Neural cell (in vitro differentiated cells): ENCODE measurements at regions not wholly inside any gene's neighbourhood (a gene's known extent, or its start where the extent isn't known, plus 50 kb on each side); places are given as distances from the start of the nearest gene placed in this dataset.

Experiments used
- H2AFZ ChIP-seq: fragments of 200-600, 300-800 bp; sonication (generic), shearing (Covaris generic); 2 replicates; pipeline ENCODE4 v1.6.0; 2014; ENCODE audit warnings: low read depth, mild to moderate bottlenecking, antibody characterized with exemption, low read length, moderate library complexity
- H3F3A ChIP-seq: fragments of 200-600 bp; shearing (Covaris generic); 2 replicates; pipeline ENCODE4 v1.6.1; 2016; ENCODE audit warnings: mild to moderate bottlenecking, moderate library complexity, mixed read lengths, antibody characterized with exemption, low read length; ENCODE audit not compliant: insufficient read depth, poor library complexity, severe bottlenecking
- H3K27ac ChIP-seq: fragments of 200-600, 300-800 bp; sonication (generic), shearing (Covaris generic); 2 replicates; pipeline ENCODE4 v1.5.1; 2014; ENCODE audit warnings: mild to moderate bottlenecking, low read length, moderate library complexity
- H3K27me3 ChIP-seq: fragments of 300-800, 200-600 bp; sonication (generic), shearing (Covaris generic); 2 replicates; pipeline ENCODE4 v1.6.0; 2014; ENCODE audit warnings: mild to moderate bottlenecking, low read depth, low read length, moderate library complexity; ENCODE audit not compliant: insufficient read depth
- H3K36me3 ChIP-seq: fragments of 300-800, 200-600 bp; sonication (generic), shearing (Covaris generic); 2 replicates; pipeline ENCODE4 v1.5.1; 2014; ENCODE audit warnings: mild to moderate bottlenecking, antibody characterized with exemption, low read length, moderate library complexity; ENCODE audit not compliant: insufficient read depth
- H3K4me2 ChIP-seq: fragments of 300-800, 200-600 bp; sonication (generic), shearing (Covaris generic); 2 replicates; pipeline ENCODE4 v1.6.0; 2014; ENCODE audit warnings: mild to moderate bottlenecking, low read length
- H3K4me3 ChIP-seq: fragments of 300-800, 200-600 bp; sonication (generic), shearing (Covaris generic); 2 replicates; pipeline ENCODE4 v1.5.1; 2014; ENCODE audit warnings: mild to moderate bottlenecking, low read length, moderate library complexity
- H3K79me2 ChIP-seq: fragments of 200-600 bp; shearing (Covaris generic); replicated peaks from 2 replicates; pipeline ENCODE4 v1.6.0; 2014; ENCODE audit warnings: mild to moderate bottlenecking, low read length, moderate library complexity; ENCODE audit not compliant: insufficient read depth
- H3K9ac ChIP-seq: fragments of 300-800, 200-600 bp; sonication (generic), shearing (Covaris generic); 2 replicates; pipeline ENCODE4 v1.6.1; 2016; ENCODE audit warnings: mild to moderate bottlenecking, low read length, mixed read lengths
- H3K9me2 ChIP-seq: fragments of 200-600 bp; shearing (Covaris generic); 2 replicates; pipeline ENCODE4 v1.6.1; 2016; ENCODE audit warnings: mild to moderate bottlenecking, low read length, mixed read lengths; ENCODE audit not compliant: insufficient read depth
- H3K9me3 ChIP-seq: fragments of 200-600, 300-800 bp; sonication (generic), shearing (Covaris generic); 2 replicates; pipeline ENCODE4 v1.6.1; 2016; ENCODE audit warnings: mild to moderate bottlenecking, mixed run types, low read length, moderate library complexity, mixed read lengths
- H4K20me1 ChIP-seq: fragments of 200-600 bp; shearing (Covaris generic); 2 replicates; pipeline ENCODE4 v1.6.1; 2016; ENCODE audit warnings: mild to moderate bottlenecking, mixed run types; ENCODE audit not compliant: insufficient read depth
- EP300 ChIP-seq: fragments of 450-650 bp; conservative IDR thresholded peaks from 2 replicates; pipeline ENCODE4 v1.6.1; 2014; ENCODE audit warnings: antibody characterized with exemption, mild to moderate bottlenecking, moderate library complexity; ENCODE audit not compliant: poor library complexity, severe bottlenecking
- EZH2 ChIP-seq: fragments of 200-600, 300-800 bp; shearing (Covaris generic), sonication (generic); IDR thresholded peaks from 2 replicates; pipeline ENCODE4 v1.6.1; 2014; ENCODE audit warnings: antibody characterized with exemption, low read length, borderline replicate concordance, mild to moderate bottlenecking; ENCODE audit not compliant: insufficient read depth, poor library complexity, severe bottlenecking
- MXI1 ChIP-seq: fragments of 450-650 bp; conservative IDR thresholded peaks from 2 replicates; pipeline ENCODE4 v1.6.1; 2014; ENCODE audit warnings: antibody characterized with exemption, mild to moderate bottlenecking; ENCODE audit not compliant: poor library complexity, severe bottlenecking
- POLR2AphosphoS5 ChIP-seq: IDR thresholded peaks from 2 replicates; pipeline ENCODE4 v1.6.1; 2012
- RAD21 ChIP-seq: fragments of 450-650 bp; conservative IDR thresholded peaks from 2 replicates; pipeline ENCODE4 v1.6.1; 2014; ENCODE audit warnings: antibody characterized with exemption, mild to moderate bottlenecking, moderate library complexity
- TAF1 ChIP-seq: IDR thresholded peaks from 2 replicates; pipeline ENCODE4 v1.6.1; 2012; ENCODE audit warnings: low read depth
- TF ChIP-seq, protein P1 (sequence below): IDR thresholded peaks from 2 replicates; pipeline ENCODE4 v1.6.1; 2012; ENCODE audit warnings: borderline replicate concordance

GRCh38 chr4:66687459-66687858 is 857.8 kb downstream of the CENPC start:
- H3K36me3 ChIP-seq = no peaks in the 10 kb centered on the region
- H3F3A ChIP-seq = no peaks in the 10 kb centered on the region
- no peaks in the 10 kb centered on the region for H3K79me2 ChIP-seq
- no peak overlapping the region for H2AFZ ChIP-seq
- no peak overlapping the region for H3K27ac ChIP-seq
- no peak overlapping the region for H3K9ac ChIP-seq
- no peaks in the 10 kb centered on the region for H3K27me3 ChIP-seq
- H3K4me2 ChIP-seq = no peak overlapping the region
- no peak for TF ChIP-seq POLR2AphosphoS5
- TF ChIP-seq EZH2 = no peak
- TF ChIP-seq RAD21 = no peak
- TF ChIP-seq TAF1 = no peak
- TF ChIP-seq, protein P1, sequence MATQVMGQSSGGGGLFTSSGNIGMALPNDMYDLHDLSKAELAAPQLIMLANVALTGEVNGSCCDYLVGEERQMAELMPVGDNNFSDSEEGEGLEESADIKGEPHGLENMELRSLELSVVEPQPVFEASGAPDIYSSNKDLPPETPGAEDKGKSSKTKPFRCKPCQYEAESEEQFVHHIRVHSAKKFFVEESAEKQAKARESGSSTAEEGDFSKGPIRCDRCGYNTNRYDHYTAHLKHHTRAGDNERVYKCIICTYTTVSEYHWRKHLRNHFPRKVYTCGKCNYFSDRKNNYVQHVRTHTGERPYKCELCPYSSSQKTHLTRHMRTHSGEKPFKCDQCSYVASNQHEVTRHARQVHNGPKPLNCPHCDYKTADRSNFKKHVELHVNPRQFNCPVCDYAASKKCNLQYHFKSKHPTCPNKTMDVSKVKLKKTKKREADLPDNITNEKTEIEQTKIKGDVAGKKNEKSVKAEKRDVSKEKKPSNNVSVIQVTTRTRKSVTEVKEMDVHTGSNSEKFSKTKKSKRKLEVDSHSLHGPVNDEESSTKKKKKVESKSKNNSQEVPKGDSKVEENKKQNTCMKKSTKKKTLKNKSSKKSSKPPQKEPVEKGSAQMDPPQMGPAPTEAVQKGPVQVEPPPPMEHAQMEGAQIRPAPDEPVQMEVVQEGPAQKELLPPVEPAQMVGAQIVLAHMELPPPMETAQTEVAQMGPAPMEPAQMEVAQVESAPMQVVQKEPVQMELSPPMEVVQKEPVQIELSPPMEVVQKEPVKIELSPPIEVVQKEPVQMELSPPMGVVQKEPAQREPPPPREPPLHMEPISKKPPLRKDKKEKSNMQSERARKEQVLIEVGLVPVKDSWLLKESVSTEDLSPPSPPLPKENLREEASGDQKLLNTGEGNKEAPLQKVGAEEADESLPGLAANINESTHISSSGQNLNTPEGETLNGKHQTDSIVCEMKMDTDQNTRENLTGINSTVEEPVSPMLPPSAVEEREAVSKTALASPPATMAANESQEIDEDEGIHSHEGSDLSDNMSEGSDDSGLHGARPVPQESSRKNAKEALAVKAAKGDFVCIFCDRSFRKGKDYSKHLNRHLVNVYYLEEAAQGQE = no peak
- TF ChIP-seq EP300 = no peak
- no peaks in the 10 kb centered on the region for H4K20me1 ChIP-seq
- no peak overlapping the region for H3K4me3 ChIP-seq
- no peaks in the 10 kb centered on the region for H3K9me2 ChIP-seq
- no peaks in the 10 kb centered on the region for H3K9me3 ChIP-seq

- Histone ChIP-seq H2AFZ (no peak overlapping the region), H3K4me2 (no peak overlapping the region), H3K9ac (no peak overlapping the region), H3K27ac (no peak overlapping the region), H3K36me3 (no peaks in the 10 kb centered on the region), H4K20me1 (no peaks in the 10 kb centered on the region), H3K79me2 (no peaks in the 10 kb centered on the region), H3F3A (no peaks in the 10 kb centered on the region), H3K9me2 (no peaks in the 10 kb centered on the region), H3K9me3 (no peaks in the 10 kb centered on the region), H3K27me3 (no peaks in the 10 kb centered on the region), H3K4me3 (no peak overlapping the region)
- TF ChIP-seq MXI1 (no peak), EP300 (no peak)
Observed at GRCh38 chr4:66681962-66682361, 863.3 kb downstream of the CENPC start.

DNA sequence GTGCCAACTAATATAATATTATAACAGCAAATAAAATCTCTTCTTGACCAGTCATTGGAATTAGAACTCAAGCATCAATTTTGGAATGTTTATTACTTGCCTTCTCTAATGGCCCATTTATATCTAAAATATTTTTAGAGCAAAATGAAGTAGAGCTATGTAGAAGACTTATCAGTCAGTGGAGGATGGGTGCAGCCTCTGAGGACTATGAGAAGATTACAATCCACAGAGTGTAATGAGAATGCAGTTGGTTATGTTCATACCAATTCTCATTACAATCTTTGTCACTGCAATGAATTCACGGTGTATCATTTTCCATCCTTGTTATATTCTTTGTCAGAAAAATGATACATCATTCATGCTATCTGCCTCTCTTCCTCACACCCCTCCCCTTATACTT is 878.1 kb downstream of the CENPC start:
- Histone ChIP-seq H3K4me2 (no peak overlapping the region), H3K79me2 (no peaks in the 10 kb centered on the region), H3K9ac (no peak overlapping the region), H2AFZ (no peak overlapping the region), H3K36me3 (no peaks in the 10 kb centered on the region), H3F3A (no peaks in the 10 kb centered on the region), H4K20me1 (no peaks in the 10 kb centered on the region), H3K9me2 (no peaks in the 10 kb centered on the region), H3K4me3 (no peak overlapping the region), H3K27ac (no peak overlapping the region), H3K27me3 (no peaks in the 10 kb centered on the region), H3K9me3 (no peaks in the 10 kb centered on the region)
- TF ChIP-seq RAD21 (no peak), MXI1 (no peak), TAF1 (no peak)
- TF ChIP-seq, protein P1 = no peak
